PC-3 (cell line): ENCODE measurements at regions not wholly inside any gene's neighbourhood (a gene's known extent, or its start where the extent isn't known, plus 50 kb on each side); places are given as distances from the start of the nearest gene placed in this dataset.

Source experiments
- EZH2 ChIP-seq: fragments of 300-600 bp; sonication (generic); IDR thresholded peaks from one replicate; pipeline ENCODE4 v1.6.1; 2017; ENCODE audit warnings: antibody characterized with exemption, mild to moderate bottlenecking, low read length; ENCODE audit not compliant: unreplicated experiment
- TF ChIP-seq, protein P1 (sequence below): fragments of 300-600 bp; sonication (generic); conservative IDR thresholded peaks from 2 replicates; pipeline ENCODE4 v1.5.1; 2017; ENCODE audit warnings: antibody characterized with exemption, low read depth, mild to moderate bottlenecking, low read length

DNA sequence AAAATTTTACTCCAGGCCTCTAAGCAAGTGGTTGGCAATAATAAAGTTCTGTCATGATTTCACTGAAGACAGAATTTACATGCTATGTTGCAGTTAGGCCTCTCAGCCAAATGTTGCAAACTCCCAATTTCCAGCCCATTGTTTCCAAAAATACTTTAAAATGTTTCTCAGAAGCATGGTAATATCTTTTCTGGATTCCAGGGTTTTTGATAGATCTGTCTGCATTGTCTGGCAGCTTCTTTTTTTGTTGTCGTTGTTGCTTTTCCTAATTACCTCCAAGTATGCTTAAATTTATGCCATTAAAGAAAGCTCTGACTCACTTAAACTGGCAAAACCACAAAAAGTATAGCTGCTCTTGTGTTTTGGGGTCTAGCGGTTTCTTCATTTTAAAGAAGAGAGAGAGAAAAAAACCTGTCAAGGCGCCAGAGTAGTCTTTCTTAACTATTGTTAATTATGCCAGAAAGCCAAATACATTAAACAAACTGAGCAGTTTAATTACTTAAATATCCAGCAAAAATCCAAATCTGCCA, 97.0 kb downstream of the AGTR2 start:
- TF ChIP-seq, protein P1, sequence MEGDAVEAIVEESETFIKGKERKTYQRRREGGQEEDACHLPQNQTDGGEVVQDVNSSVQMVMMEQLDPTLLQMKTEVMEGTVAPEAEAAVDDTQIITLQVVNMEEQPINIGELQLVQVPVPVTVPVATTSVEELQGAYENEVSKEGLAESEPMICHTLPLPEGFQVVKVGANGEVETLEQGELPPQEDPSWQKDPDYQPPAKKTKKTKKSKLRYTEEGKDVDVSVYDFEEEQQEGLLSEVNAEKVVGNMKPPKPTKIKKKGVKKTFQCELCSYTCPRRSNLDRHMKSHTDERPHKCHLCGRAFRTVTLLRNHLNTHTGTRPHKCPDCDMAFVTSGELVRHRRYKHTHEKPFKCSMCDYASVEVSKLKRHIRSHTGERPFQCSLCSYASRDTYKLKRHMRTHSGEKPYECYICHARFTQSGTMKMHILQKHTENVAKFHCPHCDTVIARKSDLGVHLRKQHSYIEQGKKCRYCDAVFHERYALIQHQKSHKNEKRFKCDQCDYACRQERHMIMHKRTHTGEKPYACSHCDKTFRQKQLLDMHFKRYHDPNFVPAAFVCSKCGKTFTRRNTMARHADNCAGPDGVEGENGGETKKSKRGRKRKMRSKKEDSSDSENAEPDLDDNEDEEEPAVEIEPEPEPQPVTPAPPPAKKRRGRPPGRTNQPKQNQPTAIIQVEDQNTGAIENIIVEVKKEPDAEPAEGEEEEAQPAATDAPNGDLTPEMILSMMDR, result no peak
- TF ChIP-seq EZH2, result no peak
